DOHH2 (cell line): ENCODE measurements at regions not wholly inside any gene's neighbourhood (a gene's known extent, or its start where the extent isn't known, plus 50 kb on each side); places are given as distances from the start of the nearest gene placed in this dataset.

Source experiments
- EZH2phosphoT487 ChIP-seq: fragments of 200-600 bp; sonication (generic); IDR thresholded peaks from 2 replicates; pipeline ENCODE4 v1.6.1; 2017; ENCODE audit warnings: borderline replicate concordance, mild to moderate bottlenecking, antibody characterized with exemption, low read length, moderate library complexity, mixed read lengths
- TF ChIP-seq, protein P1 (sequence below): fragments of 200-600 bp; sonication (generic); IDR thresholded peaks from one replicate; pipeline ENCODE4 v1.5.1; 2014; ENCODE audit warnings: antibody characterized with exemption, mild to moderate bottlenecking, low read depth, low read length; ENCODE audit not compliant: poor library complexity, severe bottlenecking

DNA sequence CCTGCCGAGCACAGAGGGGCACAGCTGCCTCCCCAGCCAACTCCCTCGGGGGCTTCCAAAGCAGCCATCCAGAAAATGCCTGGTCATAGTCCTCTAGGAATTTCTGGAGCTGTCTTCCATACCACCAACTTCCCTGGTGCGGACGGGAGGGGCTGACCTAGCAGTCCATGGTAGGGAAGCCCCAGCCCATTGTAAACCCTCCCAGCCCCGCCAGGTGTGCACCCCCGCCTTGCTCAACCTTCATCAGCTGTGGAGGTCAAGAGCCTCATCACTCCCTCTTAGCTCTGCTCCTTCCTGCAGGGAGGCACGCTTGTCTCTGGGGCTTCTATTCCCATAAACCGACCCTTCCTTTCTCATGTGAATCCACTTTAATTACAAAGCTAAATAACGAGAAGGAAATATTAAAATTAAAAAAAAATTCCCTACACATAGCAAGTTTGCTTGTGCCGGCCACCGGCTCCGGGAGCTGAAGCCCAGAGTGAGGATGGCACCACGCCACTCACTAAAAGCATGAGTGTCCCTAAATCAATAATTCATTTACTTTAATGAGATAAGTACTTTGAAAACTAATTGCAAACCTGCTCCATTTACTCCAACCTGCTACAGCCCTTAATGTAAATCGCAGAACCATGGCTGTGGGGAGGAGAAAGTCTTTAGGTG is 181.4 kb downstream of the ENGASE start:
- TF ChIP-seq, protein P1, sequence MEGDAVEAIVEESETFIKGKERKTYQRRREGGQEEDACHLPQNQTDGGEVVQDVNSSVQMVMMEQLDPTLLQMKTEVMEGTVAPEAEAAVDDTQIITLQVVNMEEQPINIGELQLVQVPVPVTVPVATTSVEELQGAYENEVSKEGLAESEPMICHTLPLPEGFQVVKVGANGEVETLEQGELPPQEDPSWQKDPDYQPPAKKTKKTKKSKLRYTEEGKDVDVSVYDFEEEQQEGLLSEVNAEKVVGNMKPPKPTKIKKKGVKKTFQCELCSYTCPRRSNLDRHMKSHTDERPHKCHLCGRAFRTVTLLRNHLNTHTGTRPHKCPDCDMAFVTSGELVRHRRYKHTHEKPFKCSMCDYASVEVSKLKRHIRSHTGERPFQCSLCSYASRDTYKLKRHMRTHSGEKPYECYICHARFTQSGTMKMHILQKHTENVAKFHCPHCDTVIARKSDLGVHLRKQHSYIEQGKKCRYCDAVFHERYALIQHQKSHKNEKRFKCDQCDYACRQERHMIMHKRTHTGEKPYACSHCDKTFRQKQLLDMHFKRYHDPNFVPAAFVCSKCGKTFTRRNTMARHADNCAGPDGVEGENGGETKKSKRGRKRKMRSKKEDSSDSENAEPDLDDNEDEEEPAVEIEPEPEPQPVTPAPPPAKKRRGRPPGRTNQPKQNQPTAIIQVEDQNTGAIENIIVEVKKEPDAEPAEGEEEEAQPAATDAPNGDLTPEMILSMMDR, result no peak
- TF ChIP-seq EZH2phosphoT487, result no peak
